ENCODE measurements at regions not wholly inside any gene's neighbourhood (a gene's known extent, or its start where the extent isn't known, plus 50 kb on each side); places are given as distances from the start of the nearest gene placed in this dataset.

GRCh38 chr2:64298161-64298560 is 153.9 kb upstream of the PELI1 start:
- ATAC-seq = no peak
- TF ChIP-seq CSDC2 (CRISPR knock-in tag; IDR thresholded peaks at IDR 0.05) (no peak), BACH2 (CRISPR knock-in tag; IDR thresholded peaks at IDR 0.05; ENCODE audit: borderline replicate concordance) (no peak), ZNF70 (CRISPR knock-in tag; IDR thresholded peaks at IDR 0.05) (no peak), ZNF8 (CRISPR knock-in tag; IDR thresholded peaks at IDR 0.05) (no peak), POU6F1 (CRISPR knock-in tag; IDR thresholded peaks at IDR 0.05; ENCODE audit: borderline replicate concordance, low read depth) (no peak), ZFP3 (CRISPR knock-in tag; IDR thresholded peaks at IDR 0.05) (no peak), SNAI2 (CRISPR knock-in tag; IDR thresholded peaks at IDR 0.05) (no peak), TOX (CRISPR knock-in tag; IDR thresholded peaks at IDR 0.05; ENCODE audit: borderline replicate concordance) (no peak), TSHZ2 (CRISPR knock-in tag; IDR thresholded peaks at IDR 0.05) (no peak), ZFP30 (CRISPR knock-in tag; IDR thresholded peaks at IDR 0.05) (no peak), ZNF565 (CRISPR knock-in tag; conservative IDR thresholded peaks at IDR 0.05; ENCODE audit: low read depth) (no peak)

- TF ChIP-seq CSDC2 (CRISPR knock-in tag; IDR thresholded peaks at IDR 0.05) = no peak
- no peak for TF ChIP-seq ZFP30 (CRISPR knock-in tag; IDR thresholded peaks at IDR 0.05)
- no peak for TF ChIP-seq RARB (CRISPR knock-in tag; IDR thresholded peaks at IDR 0.05)
- TF ChIP-seq SNAI2 (CRISPR knock-in tag; IDR thresholded peaks at IDR 0.05) = no peak
- no peak for TF ChIP-seq ZNF565 (CRISPR knock-in tag; conservative IDR thresholded peaks at IDR 0.05; ENCODE audit: low read depth)
- no peak for TF ChIP-seq CSRNP3 (CRISPR knock-in tag; IDR thresholded peaks at IDR 0.05)
- no peak for TF ChIP-seq ISL1 (CRISPR knock-in tag; IDR thresholded peaks at IDR 0.05)
- TF ChIP-seq BACH2 (CRISPR knock-in tag; IDR thresholded peaks at IDR 0.05; ENCODE audit: borderline replicate concordance) = no peak
- no peak for TF ChIP-seq ZFP3 (CRISPR knock-in tag; IDR thresholded peaks at IDR 0.05)
- no peak for TF ChIP-seq ZNF70 (CRISPR knock-in tag; IDR thresholded peaks at IDR 0.05)
- no peak for TF ChIP-seq PATZ1 (CRISPR knock-in tag; IDR thresholded peaks at IDR 0.05; ENCODE audit: borderline replicate concordance)
- TF ChIP-seq OSR1 (CRISPR knock-in tag; IDR thresholded peaks at IDR 0.05) = no peak
- no peak for TF ChIP-seq CREB5 (CRISPR knock-in tag; IDR thresholded peaks at IDR 0.05; ENCODE audit: low read depth)
- TF ChIP-seq ZC3H10 (CRISPR knock-in tag; IDR thresholded peaks at IDR 0.05) = no peak
- no peak for TF ChIP-seq TOX (CRISPR knock-in tag; IDR thresholded peaks at IDR 0.05; ENCODE audit: borderline replicate concordance)
- TF ChIP-seq GLIS3 (CRISPR knock-in tag; IDR thresholded peaks at IDR 0.05) = no peak
- TF ChIP-seq TCF4 (CRISPR knock-in tag; IDR thresholded peaks at IDR 0.05; ENCODE audit: borderline replicate concordance) = no peak
- TF ChIP-seq ZNF8 (CRISPR knock-in tag; IDR thresholded peaks at IDR 0.05) = no peak
- no peak for TF ChIP-seq POU6F1 (CRISPR knock-in tag; IDR thresholded peaks at IDR 0.05; ENCODE audit: borderline replicate concordance, low read depth)
- no peak for TF ChIP-seq ARNTL (CRISPR knock-in tag; IDR thresholded peaks at IDR 0.05; ENCODE audit: borderline replicate concordance, low read depth)
- no peak for ATAC-seq
These were observed 153.9 kb upstream of the LGALSL start for GRCh38 chr2:64300066-64300465.

All from SK-N-SH treated with all-trans-retinoic acid at 6 μM for 48 hours (cell line).